Thyroid gland (tissue), 4 donors: ENCODE measurements at regions not wholly inside any gene's neighbourhood (a gene's known extent, or its start where the extent isn't known, plus 50 kb on each side); places are given as distances from the start of the nearest gene placed in this dataset.

Experiments used
- DNase-seq, 2 donors: peaks; one replicate each; pipeline ENCODE4 v3.0.0-alpha.2; 2019
- H3K27ac ChIP-seq, 3 donors: fragments of 200-600 bp; sonication (generic); 1 replicate in 2 of 3; 2 replicates in 1 of 3; pipeline ENCODE4 v1.5.1; 2016 to 2019; ENCODE audit warnings: mild to moderate bottlenecking in 1 of 3, moderate library complexity in 1 of 3
- H3K27me3 ChIP-seq: fragments of 200-600 bp; sonication (generic); one replicate; pipeline ENCODE4 v1.5.1; 2019
- H3K36me3 ChIP-seq, 2 donors: fragments of 200-600 bp; sonication (generic); one replicate each; pipeline ENCODE4 v1.5.1; 2016 to 2019
- H3K4me1 ChIP-seq, 2 donors: fragments of 200-600 bp; sonication (generic); one replicate each; pipeline ENCODE4 v1.5.1; 2017 to 2019
- H3K4me3 ChIP-seq, 3 donors: fragments of 200-600 bp; sonication (generic); replicated peaks in 1 of 3; 1 replicate in 2 of 3; 2 replicates in 1 of 3; pipeline ENCODE4 v1.5.1; 2016; ENCODE audit warnings: mild to moderate bottlenecking in 1 of 3
- H3K9me3 ChIP-seq: fragments of 200-600 bp; sonication (generic); one replicate; pipeline ENCODE4 v1.5.1; 2017
- POLR2A ChIP-seq, 2 donors: fragments of 450-650 bp; IDR thresholded peaks; one replicate each; pipeline ENCODE4 v1.6.1; 2017; ENCODE audit warnings: antibody characterized with exemption in 2 of 2, mild to moderate bottlenecking in 2 of 2, moderate library complexity in 1 of 2
- WGBS, 2 donors: methylation state at CpG; one replicate each; pipeline ENCODE4 v1.1.5; 2017; 5-methylcytosine and 5-hydroxymethylcytosine counted together
- intact Hi-C: fragments of 100-400 bp; cut with DNase I; formaldehyde crosslinking; loops from one replicate; pipeline ENCODE4 v1.15.1; 2023
- TF ChIP-seq, protein P1 (sequence below), 6 experiments: fragments of 200-600 bp in 3 of 6; fragments of 450-650 bp in 3 of 6; sonication (generic) in 3 of 6; IDR thresholded peaks; one replicate each; pipeline ENCODE4 v1.5.1; 2016 to 2019; ENCODE audit warnings: antibody characterized with exemption in 6 of 6, mild to moderate bottlenecking in 2 of 6, inconsistent platforms in 1 of 6, moderate library complexity in 1 of 6

DNA sequence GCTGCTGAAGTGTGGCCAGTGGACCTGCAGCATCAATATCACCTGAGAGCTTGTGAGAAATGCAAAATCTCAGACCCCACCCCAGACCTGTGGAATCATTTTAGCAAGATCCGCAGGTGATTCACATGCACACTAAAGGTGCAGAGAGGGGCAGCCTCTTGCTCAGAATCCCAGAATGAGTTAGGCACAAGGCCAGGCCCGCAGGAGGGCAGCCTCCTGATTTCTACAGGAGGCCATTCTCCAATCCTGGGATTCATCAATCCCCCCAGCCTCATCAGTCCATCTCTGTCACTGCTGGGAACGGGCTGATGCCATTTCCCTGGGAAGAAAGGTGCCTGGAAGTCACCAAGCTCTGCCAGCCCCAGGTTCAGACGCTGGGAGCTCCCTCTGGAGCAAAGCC, 63.0 kb upstream of the GPR26 start:
- 56 to 67% methylated on average over 3 to 4 of the region's 4 CpGs for WGBS, 2 donors
- no peaks in the 10 kb centered on the region for H3K4me1 ChIP-seq
- H3K9me3 ChIP-seq: no peaks in the 10 kb centered on the region
- no peak overlapping the region for H3K27ac ChIP-seq
- DNase-seq: no peak
- H3K27me3 ChIP-seq: no peaks in the 10 kb centered on the region
- intact Hi-C loops: no loop called here
- no peak overlapping the region for H3K4me3 ChIP-seq
- no peak for TF ChIP-seq POLR2A (IDR thresholded peaks at IDR 0.05)
- TF ChIP-seq, protein P1, sequence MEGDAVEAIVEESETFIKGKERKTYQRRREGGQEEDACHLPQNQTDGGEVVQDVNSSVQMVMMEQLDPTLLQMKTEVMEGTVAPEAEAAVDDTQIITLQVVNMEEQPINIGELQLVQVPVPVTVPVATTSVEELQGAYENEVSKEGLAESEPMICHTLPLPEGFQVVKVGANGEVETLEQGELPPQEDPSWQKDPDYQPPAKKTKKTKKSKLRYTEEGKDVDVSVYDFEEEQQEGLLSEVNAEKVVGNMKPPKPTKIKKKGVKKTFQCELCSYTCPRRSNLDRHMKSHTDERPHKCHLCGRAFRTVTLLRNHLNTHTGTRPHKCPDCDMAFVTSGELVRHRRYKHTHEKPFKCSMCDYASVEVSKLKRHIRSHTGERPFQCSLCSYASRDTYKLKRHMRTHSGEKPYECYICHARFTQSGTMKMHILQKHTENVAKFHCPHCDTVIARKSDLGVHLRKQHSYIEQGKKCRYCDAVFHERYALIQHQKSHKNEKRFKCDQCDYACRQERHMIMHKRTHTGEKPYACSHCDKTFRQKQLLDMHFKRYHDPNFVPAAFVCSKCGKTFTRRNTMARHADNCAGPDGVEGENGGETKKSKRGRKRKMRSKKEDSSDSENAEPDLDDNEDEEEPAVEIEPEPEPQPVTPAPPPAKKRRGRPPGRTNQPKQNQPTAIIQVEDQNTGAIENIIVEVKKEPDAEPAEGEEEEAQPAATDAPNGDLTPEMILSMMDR (IDR thresholded peaks at IDR 0.05): no peak
- H3K36me3 ChIP-seq: no peaks in the 10 kb centered on the region

DNA sequence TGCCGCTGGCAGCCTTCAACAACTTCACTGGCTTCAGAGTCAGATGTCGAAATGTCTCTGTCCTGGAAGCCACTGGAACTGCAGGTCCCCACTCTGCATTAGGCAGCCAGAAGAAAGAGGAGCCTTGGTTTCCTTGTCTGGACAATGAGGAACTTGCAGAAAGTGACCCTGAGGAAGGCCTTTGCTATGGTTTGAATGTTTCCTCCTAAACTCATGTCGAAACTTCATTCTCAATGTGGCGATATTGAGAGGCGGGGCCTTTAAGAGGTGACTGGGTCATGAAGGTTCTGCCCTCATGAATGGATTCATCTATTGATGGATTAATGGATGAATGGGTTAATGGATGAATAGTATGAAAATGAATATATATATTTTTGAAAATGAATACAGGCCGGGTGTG, 61.6 kb upstream of the GPR26 start:
- no peaks in the 10 kb centered on the region for H3K36me3 ChIP-seq
- H3K27ac ChIP-seq: no peak overlapping the region
- WGBS, 2 donors: 70 to 77% methylated on average over 6 of the region's 6 CpGs
- H3K4me3 ChIP-seq: no peak overlapping the region
- H3K4me1 ChIP-seq: no peaks in the 10 kb centered on the region
- no peak for DNase-seq
- no peaks in the 10 kb centered on the region for H3K9me3 ChIP-seq
- intact Hi-C loops: no loop called here
- no peak for TF ChIP-seq POLR2A (IDR thresholded peaks at IDR 0.05)
- TF ChIP-seq, protein P1 (IDR thresholded peaks at IDR 0.05): no peak
- no peaks in the 10 kb centered on the region for H3K27me3 ChIP-seq

DNA sequence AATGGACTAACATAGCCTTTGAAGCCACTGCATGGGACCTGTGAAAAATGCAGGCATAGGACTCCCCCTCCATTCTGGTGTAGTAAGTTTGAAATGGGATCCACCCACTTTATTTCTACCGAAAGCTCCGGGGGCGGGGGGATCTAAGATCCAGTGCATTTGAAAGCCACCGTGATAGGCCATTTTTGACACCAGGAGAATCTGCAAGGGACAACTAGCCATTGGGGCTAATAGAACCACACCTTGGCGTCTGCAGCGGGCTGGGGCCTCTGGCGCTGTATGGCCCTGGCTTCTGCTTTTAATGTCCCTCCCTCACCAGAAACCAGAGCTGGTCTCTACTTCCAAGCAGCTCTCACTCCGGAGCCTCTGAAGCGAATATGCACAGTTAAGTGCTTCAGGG, 60.1 kb upstream of the GPR26 start:
- no peaks in the 10 kb centered on the region for H3K9me3 ChIP-seq
- no peak overlapping the region for H3K27ac ChIP-seq
- no peak overlapping the region for H3K4me3 ChIP-seq
- H3K36me3 ChIP-seq: no peaks in the 10 kb centered on the region
- TF ChIP-seq, protein P1 (IDR thresholded peaks at IDR 0.05): no peak
- no peak for TF ChIP-seq POLR2A (IDR thresholded peaks at IDR 0.05)
- intact Hi-C loops: no loop called here
- H3K4me1 ChIP-seq: no peaks in the 10 kb centered on the region
- no peak for DNase-seq
- WGBS, 2 donors: 74 to 83% methylated on average over 9 of the region's 9 CpGs
- no peaks in the 10 kb centered on the region for H3K27me3 ChIP-seq

DNA sequence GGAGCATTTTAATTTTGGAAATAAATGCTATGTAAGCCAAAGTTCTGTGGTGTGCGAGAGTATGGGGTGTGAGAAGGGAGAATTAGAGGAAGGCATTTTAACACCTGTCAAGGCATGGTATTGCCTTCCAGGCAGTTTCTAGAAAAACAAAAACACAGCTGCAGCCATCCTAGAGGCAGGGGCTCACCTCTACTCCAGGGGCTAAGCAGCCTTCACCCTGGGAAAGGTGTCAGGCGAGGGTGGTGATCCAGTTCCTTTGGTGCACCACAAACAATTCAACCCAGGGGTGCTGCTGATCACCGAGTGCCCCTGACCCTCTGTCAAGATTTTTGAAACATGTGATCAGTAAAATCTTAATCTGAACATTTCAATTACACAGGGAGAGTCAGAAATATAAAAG, 59.2 kb upstream of the GPR26 start:
- intact Hi-C loops: no loop called here
- Histone ChIP-seq H3K9me3 (no peaks in the 10 kb centered on the region), H3K27me3 (no peaks in the 10 kb centered on the region), H3K4me1 (no peaks in the 10 kb centered on the region), H3K27ac (no peak overlapping the region), H3K36me3 (no peaks in the 10 kb centered on the region), H3K4me3 (no peak overlapping the region)
- DNase-seq: no peak
- WGBS, 2 donors: 22 to 33% methylated on average over 3 of the region's 3 CpGs
- no peak for TF ChIP-seq POLR2A (IDR thresholded peaks at IDR 0.05)
- TF ChIP-seq, protein P1 (IDR thresholded peaks at IDR 0.05): no peak

DNA sequence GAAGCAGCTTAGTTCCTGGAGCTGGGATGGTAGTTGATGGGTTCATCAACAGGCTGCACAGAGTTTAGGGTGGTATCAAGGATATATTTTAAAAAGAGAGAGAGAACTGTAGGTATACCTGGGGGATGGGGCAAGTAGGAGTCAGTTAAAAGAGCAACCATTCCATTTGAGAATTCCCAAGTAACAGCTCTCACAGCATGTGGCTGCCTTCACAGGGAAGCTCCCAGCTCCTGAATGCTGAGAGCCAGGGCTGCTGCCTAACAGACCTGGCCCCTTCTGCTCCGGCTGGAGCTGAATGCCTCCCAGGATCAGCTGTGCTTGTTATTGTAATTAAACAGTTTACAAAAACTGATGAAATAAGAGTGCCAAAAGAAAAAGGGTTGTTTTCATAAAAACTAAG, 58.8 kb upstream of the GPR26 start:
- no peak overlapping the region for H3K4me3 ChIP-seq
- 6 to 12% methylated on average over 1 of the region's 1 CpG for WGBS, 2 donors
- H3K27ac ChIP-seq: no peak overlapping the region
- DNase-seq: no peak
- intact Hi-C loops: no loop called here
- no peaks in the 10 kb centered on the region for H3K9me3 ChIP-seq
- H3K4me1 ChIP-seq: no peaks in the 10 kb centered on the region
- no peak for TF ChIP-seq POLR2A (IDR thresholded peaks at IDR 0.05)
- TF ChIP-seq, protein P1 (IDR thresholded peaks at IDR 0.05): no peak
- no peaks in the 10 kb centered on the region for H3K27me3 ChIP-seq
- no peaks in the 10 kb centered on the region for H3K36me3 ChIP-seq
